ENCODE measurements at regions not wholly inside any gene's neighbourhood (a gene's known extent, or its start where the extent isn't known, plus 50 kb on each side); places are given as distances from the start of the nearest gene placed in this dataset.

GRCh38 chr12:46884362-46884761, 58.6 kb upstream of the SLC38A4 start:
- Histone ChIP-seq H3K4me1 (ENCODE audit: control insufficient read depth, insufficient read depth, low read length) (no peaks in the 10 kb centered on the region), H3K9ac (ENCODE audit: low read length) (no peak overlapping the region), H3K27ac (ENCODE audit: low read depth, low read length) (no peak overlapping the region), H3K27me3 (ENCODE audit: control insufficient read depth, insufficient read depth, low read length) (no peaks in the 10 kb centered on the region), H3K36me3 (ENCODE audit: control insufficient read depth, insufficient read depth, low read length) (no peaks in the 10 kb centered on the region), H3K4me3 (ENCODE audit: low read length) (no peak overlapping the region)

DNA sequence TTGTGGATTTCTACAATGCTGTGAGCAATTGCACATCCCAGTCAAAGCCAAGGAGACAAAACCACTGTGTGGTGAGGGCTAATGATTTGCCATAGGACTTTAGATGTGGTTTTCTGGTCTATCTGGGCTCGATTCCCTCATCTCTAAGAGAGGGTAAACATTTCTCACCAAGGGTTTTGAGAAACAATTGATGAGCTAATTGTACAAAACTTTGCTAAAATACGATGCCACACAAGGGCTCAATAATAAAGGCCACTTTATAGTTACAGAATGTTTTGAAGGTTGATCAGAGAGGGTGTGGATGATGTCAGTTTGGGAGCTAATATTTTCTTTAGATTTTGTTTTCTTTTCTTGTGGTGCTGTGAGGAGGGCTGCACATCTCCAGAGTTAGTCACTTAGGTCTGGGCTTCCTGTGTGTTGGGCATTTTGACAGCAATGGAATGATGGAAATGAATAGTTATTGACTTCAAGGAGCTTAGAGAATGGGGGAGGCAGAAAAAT, 60.8 kb upstream of the SLC38A4 start:
- no peaks in the 10 kb centered on the region for H3K36me3 ChIP-seq (ENCODE audit: control insufficient read depth, insufficient read depth, low read length)
- H3K27me3 ChIP-seq (ENCODE audit: control insufficient read depth, insufficient read depth, low read length): no peaks in the 10 kb centered on the region
- H3K27ac ChIP-seq (ENCODE audit: low read depth, low read length): no peak overlapping the region
- no peak overlapping the region for H3K4me3 ChIP-seq (ENCODE audit: low read length)
- H3K4me1 ChIP-seq (ENCODE audit: control insufficient read depth, insufficient read depth, low read length): no peaks in the 10 kb centered on the region
- H3K9ac ChIP-seq (ENCODE audit: low read length): no peak overlapping the region

DNA sequence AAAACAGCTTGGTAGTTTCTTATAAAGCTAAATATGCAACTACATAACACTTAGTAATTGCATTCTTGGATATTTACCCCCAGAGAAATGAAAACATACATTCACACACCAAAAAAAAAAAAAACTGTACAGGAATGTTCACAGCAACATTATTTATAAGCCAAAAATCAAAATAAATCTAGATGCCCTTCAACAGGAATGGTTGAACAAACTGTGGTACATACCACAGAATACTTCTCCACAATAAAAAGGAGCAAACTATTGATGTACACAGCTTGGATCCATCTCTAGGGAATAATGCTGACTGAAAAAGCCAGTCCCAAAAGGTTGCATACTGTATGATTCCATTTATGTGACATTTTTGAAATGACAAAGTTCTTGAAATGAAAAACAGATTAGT, 62.1 kb upstream of the SLC38A4 start:
- no peak overlapping the region for H3K27ac ChIP-seq (ENCODE audit: low read depth, low read length)
- no peaks in the 10 kb centered on the region for H3K36me3 ChIP-seq (ENCODE audit: control insufficient read depth, insufficient read depth, low read length)
- no peak overlapping the region for H3K9ac ChIP-seq (ENCODE audit: low read length)
- no peaks in the 10 kb centered on the region for H3K4me1 ChIP-seq (ENCODE audit: control insufficient read depth, insufficient read depth, low read length)
- H3K4me3 ChIP-seq (ENCODE audit: low read length): no peak overlapping the region
- H3K27me3 ChIP-seq (ENCODE audit: control insufficient read depth, insufficient read depth, low read length): no peaks in the 10 kb centered on the region

- no peaks in the 10 kb centered on the region for H3K4me1 ChIP-seq (ENCODE audit: control insufficient read depth, insufficient read depth, low read length)
- H3K27me3 ChIP-seq (ENCODE audit: control insufficient read depth, insufficient read depth, low read length): no peaks in the 10 kb centered on the region
Measured at GRCh38 chr12:46888568-46888967, 62.8 kb upstream of the SLC38A4 start.

GRCh38 chr12:46891306-46891705, 65.5 kb upstream of the SLC38A4 start:
- no peak overlapping the region for H3K27ac ChIP-seq (ENCODE audit: low read depth, low read length)
- no peaks in the 10 kb centered on the region for H3K27me3 ChIP-seq (ENCODE audit: control insufficient read depth, insufficient read depth, low read length)
- no peaks in the 10 kb centered on the region for H3K4me1 ChIP-seq (ENCODE audit: control insufficient read depth, insufficient read depth, low read length)
- H3K4me3 ChIP-seq (ENCODE audit: low read length): no peak overlapping the region
- H3K36me3 ChIP-seq (ENCODE audit: control insufficient read depth, insufficient read depth, low read length): no peaks in the 10 kb centered on the region
- H3K9ac ChIP-seq (ENCODE audit: low read length): no peak overlapping the region

More at GRCh38 chr12:46888568-46888967, 62.8 kb upstream of the SLC38A4 start:
- H3K4me3 ChIP-seq (ENCODE audit: low read length): no peak overlapping the region
- no peak overlapping the region for H3K27ac ChIP-seq (ENCODE audit: low read depth, low read length)
- H3K9ac ChIP-seq (ENCODE audit: low read length): no peak overlapping the region
- H3K36me3 ChIP-seq (ENCODE audit: control insufficient read depth, insufficient read depth, low read length): no peaks in the 10 kb centered on the region

DNA sequence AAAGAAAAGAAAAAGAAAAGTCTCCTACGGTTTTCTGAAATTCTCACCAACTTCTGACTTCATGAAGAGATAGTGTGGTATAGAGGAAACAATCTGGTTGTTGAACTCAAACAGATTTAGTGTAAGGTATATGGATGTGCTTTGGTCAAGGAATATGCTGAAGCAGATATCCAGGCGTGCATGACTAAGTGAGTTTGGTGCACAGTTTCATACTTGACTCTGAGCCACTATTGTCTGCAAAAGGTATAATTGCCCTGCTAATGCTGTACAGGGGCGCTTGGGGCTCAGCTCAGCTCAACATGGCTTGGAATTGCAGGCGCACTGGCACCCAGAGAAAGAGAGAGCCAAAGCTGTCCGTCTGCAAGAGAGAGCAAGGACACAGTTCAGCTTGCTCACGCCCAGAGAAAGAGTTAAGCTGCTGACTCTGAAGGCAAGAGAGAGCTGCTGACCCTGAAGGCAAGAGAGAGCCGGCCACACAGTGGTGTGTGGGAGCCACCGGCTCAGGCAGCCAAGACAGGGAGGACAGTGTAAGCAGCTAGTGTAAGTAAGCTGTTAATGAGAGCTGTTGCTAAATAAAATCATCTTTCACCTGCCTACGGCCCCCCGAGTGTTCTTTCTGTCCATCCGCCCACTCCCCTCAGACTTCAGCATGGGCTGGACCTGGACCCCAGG, 66.4 kb upstream of the SLC38A4 start:
- Histone ChIP-seq H3K27ac (ENCODE audit: low read depth, low read length) (no peak overlapping the region), H3K9ac (ENCODE audit: low read length) (no peak overlapping the region), H3K4me1 (ENCODE audit: control insufficient read depth, insufficient read depth, low read length) (no peaks in the 10 kb centered on the region), H3K4me3 (ENCODE audit: low read length) (no peak overlapping the region), H3K36me3 (ENCODE audit: control insufficient read depth, insufficient read depth, low read length) (no peaks in the 10 kb centered on the region), H3K27me3 (ENCODE audit: control insufficient read depth, insufficient read depth, low read length) (no peaks in the 10 kb centered on the region)

- H3K27ac ChIP-seq (ENCODE audit: low read depth, low read length): no peak overlapping the region
- H3K36me3 ChIP-seq (ENCODE audit: control insufficient read depth, insufficient read depth, low read length): no peaks in the 10 kb centered on the region
- H3K27me3 ChIP-seq (ENCODE audit: control insufficient read depth, insufficient read depth, low read length): no peaks in the 10 kb centered on the region
- H3K9ac ChIP-seq (ENCODE audit: low read length): no peak overlapping the region
- no peaks in the 10 kb centered on the region for H3K4me1 ChIP-seq (ENCODE audit: control insufficient read depth, insufficient read depth, low read length)
- no peak overlapping the region for H3K4me3 ChIP-seq (ENCODE audit: low read length)
Measured at GRCh38 chr12:46892887-46893286, 67.1 kb upstream of the SLC38A4 start.

GRCh38 chr12:46893434-46893833, 67.6 kb upstream of the SLC38A4 start:
- H3K4me3 ChIP-seq (ENCODE audit: low read length): no peak overlapping the region
- H3K36me3 ChIP-seq (ENCODE audit: control insufficient read depth, insufficient read depth, low read length): no peaks in the 10 kb centered on the region
- no peaks in the 10 kb centered on the region for H3K4me1 ChIP-seq (ENCODE audit: control insufficient read depth, insufficient read depth, low read length)
- H3K27ac ChIP-seq (ENCODE audit: low read depth, low read length): no peak overlapping the region
- no peaks in the 10 kb centered on the region for H3K27me3 ChIP-seq (ENCODE audit: control insufficient read depth, insufficient read depth, low read length)
- H3K9ac ChIP-seq (ENCODE audit: low read length): no peak overlapping the region

DNA sequence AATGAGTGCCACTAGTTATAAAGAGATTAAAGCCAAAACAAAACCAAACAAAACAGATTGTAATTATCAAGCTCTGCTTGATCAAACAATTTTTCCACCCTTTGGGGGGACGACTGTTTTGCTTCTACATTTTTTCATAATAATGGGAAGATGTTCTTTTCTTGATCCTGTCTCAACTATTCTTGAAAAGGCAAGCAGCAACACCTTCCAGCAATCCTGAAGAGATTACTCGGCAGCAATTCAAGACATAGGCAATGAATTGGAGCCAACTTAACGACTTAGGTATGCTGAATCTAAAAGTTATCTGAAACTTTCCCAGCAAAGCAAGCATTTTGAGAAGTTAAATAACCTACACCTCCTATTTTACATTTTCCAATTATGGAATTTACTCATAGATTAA, 69.9 kb upstream of the SLC38A4 start:
- no peak overlapping the region for H3K9ac ChIP-seq (ENCODE audit: low read length)
- no peaks in the 10 kb centered on the region for H3K27me3 ChIP-seq (ENCODE audit: control insufficient read depth, insufficient read depth, low read length)
- no peak overlapping the region for H3K27ac ChIP-seq (ENCODE audit: low read depth, low read length)

GRCh38 chr12:46896680-46897079, 70.9 kb upstream of the SLC38A4 start:
- Histone ChIP-seq H3K4me1 (ENCODE audit: control insufficient read depth, insufficient read depth, low read length) (no peaks in the 10 kb centered on the region), H3K27ac (ENCODE audit: low read depth, low read length) (no peak overlapping the region), H3K9ac (ENCODE audit: low read length) (no peak overlapping the region), H3K36me3 (ENCODE audit: control insufficient read depth, insufficient read depth, low read length) (no peaks in the 10 kb centered on the region), H3K4me3 (ENCODE audit: low read length) (no peak overlapping the region), H3K27me3 (ENCODE audit: control insufficient read depth, insufficient read depth, low read length) (no peaks in the 10 kb centered on the region)

More for the DNA sequence above, 69.9 kb upstream of the SLC38A4 start:
- Histone ChIP-seq H3K4me3 (ENCODE audit: low read length) (no peak overlapping the region), H3K36me3 (ENCODE audit: control insufficient read depth, insufficient read depth, low read length) (no peaks in the 10 kb centered on the region), H3K4me1 (ENCODE audit: control insufficient read depth, insufficient read depth, low read length) (no peaks in the 10 kb centered on the region)

DNA sequence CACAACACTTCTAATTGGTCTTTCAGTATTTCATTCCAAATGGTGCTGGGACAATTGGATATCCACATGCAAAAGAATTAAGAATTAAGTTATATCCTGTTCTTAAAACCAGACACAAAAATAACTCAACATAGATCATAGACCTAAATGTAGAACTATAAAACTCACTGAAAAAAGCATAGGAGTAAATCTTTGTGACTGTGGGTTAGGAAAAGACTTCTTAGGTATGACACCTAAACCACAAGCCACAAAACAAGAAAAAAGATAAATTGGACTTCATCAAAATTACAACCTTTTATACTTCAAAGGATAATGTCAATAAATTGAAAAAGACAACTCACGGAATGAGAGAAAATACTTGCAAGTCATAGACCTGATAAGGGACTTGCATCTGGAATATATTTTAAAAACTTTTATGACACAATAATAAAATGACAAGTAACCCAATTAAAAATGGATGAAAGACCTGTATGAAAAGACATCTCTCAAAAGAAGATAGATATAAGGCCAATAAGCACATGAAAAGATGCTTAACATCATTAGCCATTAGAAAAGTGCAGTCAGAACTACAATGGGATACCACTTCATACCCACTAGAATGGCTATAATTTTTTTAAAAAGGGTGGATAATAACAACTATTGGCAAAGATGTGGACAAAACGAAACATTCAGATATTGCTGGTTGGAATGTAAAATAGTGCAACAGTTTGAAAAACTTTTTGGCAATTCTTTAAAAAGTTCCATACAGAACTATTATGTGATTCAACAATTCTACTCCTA, 72.5 kb upstream of the SLC38A4 start:
- no peak overlapping the region for H3K9ac ChIP-seq (ENCODE audit: low read length)
- no peak overlapping the region for H3K4me3 ChIP-seq (ENCODE audit: low read length)
- H3K27ac ChIP-seq (ENCODE audit: low read depth, low read length): no peak overlapping the region
- no peaks in the 10 kb centered on the region for H3K4me1 ChIP-seq (ENCODE audit: control insufficient read depth, insufficient read depth, low read length)
- H3K27me3 ChIP-seq (ENCODE audit: control insufficient read depth, insufficient read depth, low read length): no peaks in the 10 kb centered on the region
- H3K36me3 ChIP-seq (ENCODE audit: control insufficient read depth, insufficient read depth, low read length): no peaks in the 10 kb centered on the region

- Histone ChIP-seq H3K27ac (ENCODE audit: low read depth, low read length) (no peak overlapping the region), H3K36me3 (ENCODE audit: control insufficient read depth, insufficient read depth, low read length) (no peaks in the 10 kb centered on the region), H3K27me3 (ENCODE audit: control insufficient read depth, insufficient read depth, low read length) (no peaks in the 10 kb centered on the region), H3K9ac (ENCODE audit: low read length) (no peak overlapping the region), H3K4me1 (ENCODE audit: control insufficient read depth, insufficient read depth, low read length) (no peaks in the 10 kb centered on the region), H3K4me3 (ENCODE audit: low read length) (no peak overlapping the region)
Measured at GRCh38 chr12:46898989-46899388, 73.2 kb upstream of the SLC38A4 start.

Data from rectal smooth muscle tissue (tissue), 1 donor.